HL-60 (cell line): ENCODE measurements at regions not wholly inside any gene's neighbourhood (a gene's known extent, or its start where the extent isn't known, plus 50 kb on each side); places are given as distances from the start of the nearest gene placed in this dataset.
"Not testable (repeated sequence)": the region's sequence is repeated elsewhere in the genome, so short reads cannot be mapped to it uniquely, and the experiment has no call there.

ENCODE experiments used
- DNase-seq, 2 experiments: peaks; one replicate each; pipeline ENCODE4 v3.0.0-alpha.2; 2010 to 2020; ENCODE audit warnings: low read depth in 1 of 2, low spot score in 1 of 2
- H3K27ac ChIP-seq: fragments of 250-450 bp; sonication (Bioruptor Pico); replicated peaks from 2 replicates; pipeline ENCODE4 v1.5.1; 2020; ENCODE audit warnings: mild to moderate bottlenecking, moderate library complexity
- H3K27me3 ChIP-seq: fragments of 250-450 bp; sonication (Bioruptor Pico); 2 replicates; pipeline ENCODE4 v1.5.1; 2021; ENCODE audit warnings: mild to moderate bottlenecking, moderate library complexity; ENCODE audit not compliant: insufficient read depth, poor library complexity, severe bottlenecking
- H3K4me3 ChIP-seq: replicated peaks from 2 replicates; pipeline ENCODE4 v1.5.1; 2011; ENCODE audit warnings: mild to moderate bottlenecking, control low read depth, low read length; ENCODE audit not compliant: insufficient read depth
- CTCF ChIP-seq: IDR thresholded peaks from one replicate; pipeline ENCODE4 v1.5.1; 2011; ENCODE audit warnings: low read length, control low read depth, inconsistent platforms; ENCODE audit not compliant: insufficient read depth
- GABPA ChIP-seq: IDR thresholded peaks from 2 replicates; pipeline ENCODE4 v1.6.1; 2012; ENCODE audit warnings: low read depth
- POLR2AphosphoS5 ChIP-seq: IDR thresholded peaks from 2 replicates; pipeline ENCODE4 v1.6.1; 2012; ENCODE audit warnings: low read depth
- REST ChIP-seq: IDR thresholded peaks from 2 replicates; pipeline ENCODE4 v1.6.1; 2012; ENCODE audit warnings: low read depth; ENCODE audit not compliant: insufficient replicate concordance
- SPI1 ChIP-seq: IDR thresholded peaks from 2 replicates; pipeline ENCODE4 v1.6.1; 2012; ENCODE audit warnings: low read depth, mild to moderate bottlenecking, borderline replicate concordance

DNA sequence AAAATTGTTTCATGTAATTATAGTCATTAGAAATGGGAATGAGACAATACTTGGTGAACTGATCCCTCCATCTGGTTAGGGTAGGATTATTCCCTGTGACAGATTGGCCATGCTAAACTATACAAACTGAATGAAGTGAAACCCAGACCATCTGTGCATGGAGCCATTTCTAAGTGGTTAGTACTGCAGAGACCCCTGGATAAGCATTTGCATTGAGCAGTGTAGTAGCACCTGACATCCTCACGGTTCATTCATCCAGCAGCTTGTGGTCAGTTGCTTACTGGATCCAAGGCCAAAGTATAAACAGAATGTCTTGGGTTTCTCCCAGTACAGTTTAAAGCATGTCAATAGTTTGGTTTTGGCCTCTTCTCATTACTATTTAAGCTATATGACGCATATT, 93.8 kb upstream of the ARHGAP42 start:
- no peak for TF ChIP-seq GABPA
- no peaks in the 10 kb centered on the region for H3K27me3 ChIP-seq
- no peak overlapping the region for H3K4me3 ChIP-seq
- no peak overlapping the region for H3K27ac ChIP-seq
- no peak for DNase-seq

DNA sequence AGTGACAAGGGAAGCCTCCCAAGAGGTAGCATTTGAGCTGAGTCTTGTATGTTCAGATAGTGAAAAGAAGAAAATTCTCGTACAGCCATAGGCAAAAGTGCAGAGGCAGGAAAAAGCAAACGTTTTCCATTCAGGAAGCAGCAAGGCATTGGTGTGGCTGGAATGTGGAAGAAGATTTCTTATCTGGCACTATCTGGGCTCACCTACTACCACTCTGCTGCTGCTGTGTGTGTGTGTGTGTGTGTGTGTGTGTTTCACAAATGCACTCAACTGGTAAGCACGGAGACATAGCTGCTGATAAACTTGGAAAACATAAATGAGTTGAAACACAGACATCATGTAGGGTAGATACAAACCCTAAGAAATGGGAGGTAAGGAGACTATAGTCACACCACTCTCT, 92.8 kb upstream of the ARHGAP42 start:
- Histone ChIP-seq H3K27ac (no peak overlapping the region), H3K4me3 (no peak overlapping the region), H3K27me3 (no peaks in the 10 kb centered on the region)
- TF ChIP-seq GABPA = no peak
- TF ChIP-seq CTCF = no peak
- no peak for TF ChIP-seq REST
- no peak for TF ChIP-seq SPI1
- TF ChIP-seq POLR2AphosphoS5 = no peak
- DNase-seq = no peak

DNA sequence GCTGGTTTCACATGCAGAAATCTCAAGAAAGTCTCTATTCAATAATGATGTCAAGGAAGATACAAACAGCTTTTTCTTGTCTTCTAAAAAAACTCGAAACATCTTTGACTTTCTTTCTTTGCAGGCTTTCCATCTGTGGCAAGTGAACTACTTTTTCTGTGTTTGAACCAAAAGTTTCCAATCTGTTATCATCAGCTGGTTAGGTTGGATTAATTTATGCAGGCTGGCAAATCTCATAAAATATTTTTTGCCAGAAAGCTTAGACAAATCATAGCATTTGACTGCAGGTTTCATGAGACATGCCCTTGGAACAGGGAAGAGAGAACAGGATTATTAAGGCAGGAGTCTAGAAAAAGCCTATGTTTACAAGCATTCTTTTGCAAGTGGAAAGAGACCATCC, 86.1 kb upstream of the ARHGAP42 start:
- TF ChIP-seq CTCF (no peak), REST (no peak), POLR2AphosphoS5 (no peak), GABPA (no peak), SPI1 (no peak)
- Histone ChIP-seq H3K4me3 (no peak overlapping the region), H3K27me3 (no peaks in the 10 kb centered on the region), H3K27ac (no peak overlapping the region)
- no peak for DNase-seq

DNA sequence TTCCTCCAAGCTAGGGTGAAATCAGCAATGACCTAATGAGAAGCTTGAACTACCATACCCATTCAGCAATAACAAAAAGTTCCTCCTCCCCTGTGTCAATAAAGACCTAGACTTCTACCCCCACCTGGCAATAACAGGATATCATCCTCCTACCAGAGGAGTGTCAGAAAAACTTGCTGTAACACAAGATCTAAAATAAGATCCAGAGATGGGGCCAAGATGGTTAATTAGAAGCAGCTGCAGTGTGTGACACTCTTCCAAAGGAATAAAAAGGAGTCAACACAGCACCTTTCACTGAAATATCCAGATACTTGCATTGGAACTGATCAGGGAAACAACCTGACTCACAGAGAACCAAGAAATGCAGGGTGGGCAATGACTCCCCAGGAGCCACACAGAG, 84.4 kb upstream of the ARHGAP42 start:
- H3K27me3 ChIP-seq = no peaks in the 10 kb centered on the region
- TF ChIP-seq CTCF (no peak), SPI1 (no peak)
- no peak overlapping the region for H3K27ac ChIP-seq
- H3K4me3 ChIP-seq = no peak overlapping the region
- DNase-seq = no peak

DNA sequence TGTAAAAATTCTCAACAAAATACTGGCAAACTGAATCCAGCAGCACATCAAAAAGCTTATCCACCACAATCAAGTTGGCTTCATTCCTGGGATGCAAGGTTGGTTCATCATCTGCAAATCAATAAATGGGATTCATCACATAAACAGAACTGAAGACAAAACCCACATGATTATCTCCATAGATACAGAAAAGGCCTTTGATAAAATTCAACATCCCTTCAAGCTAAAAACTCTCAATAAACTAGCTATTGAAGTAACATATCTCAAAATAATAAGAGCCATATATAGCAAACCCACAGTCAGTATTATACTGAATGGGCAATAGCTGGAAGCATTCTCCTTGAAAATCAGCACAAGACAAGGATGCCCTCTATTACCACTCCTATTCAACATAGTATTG, 79.3 kb upstream of the ARHGAP42 start:
- DNase-seq, H3K4me3 ChIP-seq, H3K27ac ChIP-seq, H3K27me3 ChIP-seq: not testable (repeated sequence)
